ENCODE measurements at regions not wholly inside any gene's neighbourhood (a gene's known extent, or its start where the extent isn't known, plus 50 kb on each side); places are given as distances from the start of the nearest gene placed in this dataset.
"Not testable (repeated sequence)": the region's sequence is repeated elsewhere in the genome, so short reads cannot be mapped to it uniquely, and the experiment has no call there.

DNA sequence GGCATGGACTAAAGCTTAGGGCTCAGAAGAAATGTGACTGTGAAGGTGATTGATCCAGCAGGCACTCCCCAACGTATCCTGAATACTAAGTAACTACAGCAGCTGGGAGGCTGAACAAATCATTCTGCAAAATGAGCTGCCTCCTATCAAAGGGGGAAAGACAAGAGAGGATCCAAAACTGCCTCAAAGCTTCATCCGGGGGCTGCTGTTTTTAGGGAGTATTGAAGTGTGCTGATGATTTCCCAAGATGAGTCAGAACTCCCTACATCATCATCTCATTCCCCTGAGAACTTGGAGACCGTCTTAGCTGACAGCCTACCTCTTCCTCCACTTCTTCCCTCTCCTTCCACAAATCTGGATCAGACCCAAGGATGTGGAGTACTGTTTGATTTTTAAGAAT is 108.4 kb upstream of the GRAMD1B start:
- TF ChIP-seq, protein P1, sequence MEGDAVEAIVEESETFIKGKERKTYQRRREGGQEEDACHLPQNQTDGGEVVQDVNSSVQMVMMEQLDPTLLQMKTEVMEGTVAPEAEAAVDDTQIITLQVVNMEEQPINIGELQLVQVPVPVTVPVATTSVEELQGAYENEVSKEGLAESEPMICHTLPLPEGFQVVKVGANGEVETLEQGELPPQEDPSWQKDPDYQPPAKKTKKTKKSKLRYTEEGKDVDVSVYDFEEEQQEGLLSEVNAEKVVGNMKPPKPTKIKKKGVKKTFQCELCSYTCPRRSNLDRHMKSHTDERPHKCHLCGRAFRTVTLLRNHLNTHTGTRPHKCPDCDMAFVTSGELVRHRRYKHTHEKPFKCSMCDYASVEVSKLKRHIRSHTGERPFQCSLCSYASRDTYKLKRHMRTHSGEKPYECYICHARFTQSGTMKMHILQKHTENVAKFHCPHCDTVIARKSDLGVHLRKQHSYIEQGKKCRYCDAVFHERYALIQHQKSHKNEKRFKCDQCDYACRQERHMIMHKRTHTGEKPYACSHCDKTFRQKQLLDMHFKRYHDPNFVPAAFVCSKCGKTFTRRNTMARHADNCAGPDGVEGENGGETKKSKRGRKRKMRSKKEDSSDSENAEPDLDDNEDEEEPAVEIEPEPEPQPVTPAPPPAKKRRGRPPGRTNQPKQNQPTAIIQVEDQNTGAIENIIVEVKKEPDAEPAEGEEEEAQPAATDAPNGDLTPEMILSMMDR (IDR thresholded peaks at IDR 0.05): no peak
- DNase-seq: no peak
- H3K36me3 ChIP-seq: no peaks in the 10 kb centered on the region
- no peak overlapping the region for H3K4me3 ChIP-seq
- no peaks in the 10 kb centered on the region for H3K4me1 ChIP-seq
- peaks cover 0 to 7% of the 10 kb centered on the region in 2 donors for H3K27me3 ChIP-seq
- no peak overlapping the region for H3K27ac ChIP-seq
- intact Hi-C loops (cut with DNase I; ENCODE audit: low total_unique reads): no loop called here
- H3K9me3 ChIP-seq: no peaks in the 10 kb centered on the region

DNA sequence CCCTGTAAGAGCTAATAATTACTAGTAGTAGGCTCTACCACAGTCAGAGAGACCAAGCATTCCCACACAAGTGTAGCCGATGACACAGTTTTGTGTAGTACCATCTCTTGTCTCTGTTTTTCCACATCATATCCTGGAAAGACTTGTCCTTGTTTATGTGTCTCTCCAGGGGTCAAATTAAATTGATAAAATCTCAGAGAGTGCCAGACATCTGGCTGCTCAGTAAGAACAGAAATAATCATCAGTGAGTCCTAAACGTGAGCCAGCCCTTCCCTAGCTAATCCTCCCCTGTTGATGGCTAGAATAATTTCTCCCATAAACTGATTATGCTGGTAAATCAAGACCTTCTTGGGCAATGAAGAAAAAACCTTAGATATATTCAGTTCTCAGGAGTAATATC is 111.4 kb upstream of the GRAMD1B start:
- H3K36me3 ChIP-seq: no peaks in the 10 kb centered on the region
- no peaks in the 10 kb centered on the region for H3K4me1 ChIP-seq
- TF ChIP-seq, protein P1 (IDR thresholded peaks at IDR 0.05): no peak
- DNase-seq: no peak
- H3K27ac ChIP-seq: no peak overlapping the region
- H3K9me3 ChIP-seq: no peaks in the 10 kb centered on the region
- H3K27me3 ChIP-seq: peaks cover 0 to 18% of the 10 kb centered on the region in 2 donors
- H3K4me3 ChIP-seq: no peak overlapping the region
- intact Hi-C loops (cut with DNase I; ENCODE audit: low total_unique reads): no loop called here

GRCh38 chr11:123318132-123318531 is 111.9 kb upstream of the GRAMD1B start:
- not testable (repeated sequence) for DNase-seq

GRCh38 chr11:123316003-123316402 is 114.1 kb upstream of the GRAMD1B start:
- Histone ChIP-seq H3K4me3 (no peak overlapping the region), H3K27ac (no peak overlapping the region), H3K27me3 (peaks cover 0 to 18% of the 10 kb centered on the region in 2 donors), H3K9me3 (no peaks in the 10 kb centered on the region), H3K4me1 (peaks cover 0 to 3% (median 0%) of the 10 kb centered on the region in 4 donors), H3K36me3 (no peaks in the 10 kb centered on the region)
- no peak for DNase-seq
- TF ChIP-seq, protein P1 (IDR thresholded peaks at IDR 0.05): no peak
- intact Hi-C loops (cut with DNase I; ENCODE audit: low total_unique reads): no loop called here

More at GRCh38 chr11:123318132-123318531, 111.9 kb upstream of the GRAMD1B start:
- H3K27ac ChIP-seq; H3K4me1 ChIP-seq; intact Hi-C loops (cut with DNase I; ENCODE audit: low total_unique reads); H3K9me3 ChIP-seq; H3K4me3 ChIP-seq; H3K36me3 ChIP-seq: not testable (repeated sequence)
- H3K27me3 ChIP-seq: peaks cover 0 to 18% of the 10 kb centered on the region in 2 donors

DNA sequence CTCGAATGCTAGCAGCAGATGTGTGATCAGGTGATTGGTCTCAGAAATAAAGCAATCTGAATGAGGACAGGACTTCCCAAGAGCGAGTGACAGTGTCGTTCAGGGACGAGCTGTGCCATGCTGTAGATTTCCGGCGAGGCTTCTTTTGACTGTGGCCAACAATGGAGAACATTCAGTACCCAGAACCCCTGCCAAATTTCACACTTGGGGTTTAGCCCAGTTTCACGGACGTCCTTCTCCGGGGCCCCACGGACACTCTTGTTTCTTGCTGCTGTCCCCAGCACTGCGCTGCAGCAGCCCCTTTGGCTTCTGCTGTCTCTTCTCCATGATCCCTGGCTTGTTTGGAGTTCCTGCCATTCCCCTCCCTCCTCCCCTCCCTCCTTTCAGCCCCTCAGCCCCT is 115.1 kb upstream of the GRAMD1B start:
- Histone ChIP-seq H3K36me3 (no peaks in the 10 kb centered on the region), H3K27me3 (peaks cover 0 to 13% of the 10 kb centered on the region in 2 donors), H3K27ac (no peak overlapping the region), H3K4me1 (peaks cover 0 to 3% (median 0%) of the 10 kb centered on the region in 4 donors), H3K4me3 (no peak overlapping the region), H3K9me3 (no peaks in the 10 kb centered on the region)
- no peak for DNase-seq
- TF ChIP-seq, protein P1 (IDR thresholded peaks at IDR 0.05): no peak
- intact Hi-C loops (cut with DNase I; ENCODE audit: low total_unique reads): no loop called here

GRCh38 chr11:123313262-123313661 is 116.8 kb upstream of the GRAMD1B start:
- peaks cover 0 to 3% (median 0%) of the 10 kb centered on the region in 4 donors for H3K4me1 ChIP-seq
- peaks cover 0 to 14% of the 10 kb centered on the region in 2 donors for H3K27me3 ChIP-seq
- no peaks in the 10 kb centered on the region for H3K9me3 ChIP-seq
- H3K4me3 ChIP-seq: no peak overlapping the region
- intact Hi-C loops (cut with DNase I; ENCODE audit: low total_unique reads): no loop called here
- TF ChIP-seq, protein P1 (IDR thresholded peaks at IDR 0.05): no peak
- no peak for DNase-seq
- H3K36me3 ChIP-seq: no peaks in the 10 kb centered on the region
- H3K27ac ChIP-seq: no peak overlapping the region
